Heart right ventricle (tissue), 16 donors: ENCODE measurements at regions not wholly inside any gene's neighbourhood (a gene's known extent, or its start where the extent isn't known, plus 50 kb on each side); places are given as distances from the start of the nearest gene placed in this dataset.
A peak's percentile ranks its signal among the peaks of the same experiment; 100 is the strongest.

Experiments used
- ATAC-seq, 8 donors: fragments of 200-7000 bp; cut with Tn5 transposase; one replicate each; pipeline ENCODE4 v1.9.1; 2020; ENCODE audit warnings: mild to moderate bottlenecking in 8 of 8, moderate library complexity in 8 of 8, moderate number of reproducible peaks in 1 of 8
- DNase-seq, 2 donors: peaks; one replicate each; pipeline ENCODE4 v3.0.0-alpha.2; 2020
- H3K27ac ChIP-seq, 10 donors: fragments of 200-600 bp; sonication (generic) in 2 of 10; one replicate each; pipeline versions ENCODE4 v1.5.0 to v1.8.0; 2020 to 2022; ENCODE audit warnings: mild to moderate bottlenecking in 3 of 10
- H3K27me3 ChIP-seq, 7 donors: fragments of 200-600 bp; one replicate each; pipeline ENCODE4 v1.8.0; 2021 to 2022; ENCODE audit warnings: mild to moderate bottlenecking in 2 of 7
- H3K36me3 ChIP-seq, 9 donors: fragments of 200-600 bp; sonication (generic) in 1 of 9; one replicate each; pipeline versions ENCODE4 v1.5.0 to v1.8.0; 2020 to 2022; ENCODE audit warnings: mild to moderate bottlenecking in 2 of 9
- H3K4me1 ChIP-seq, 9 donors: fragments of 200-600 bp; sonication (generic) in 1 of 9; one replicate each; pipeline versions ENCODE4 v1.5.0 to v1.8.0; 2020 to 2022; ENCODE audit warnings: mild to moderate bottlenecking in 4 of 9
- H3K4me3 ChIP-seq, 10 donors: fragments of 200-600 bp; sonication (generic) in 2 of 10; one replicate each; pipeline versions ENCODE4 v1.5.0 to v1.8.0; 2020 to 2022; ENCODE audit warnings: mild to moderate bottlenecking in 7 of 10, moderate library complexity in 2 of 10
- H3K9me3 ChIP-seq, 11 donors: fragments of 200-600 bp in 10 of 11; sonication (generic) in 2 of 11; one replicate each; pipeline versions ENCODE4 v1.5.0 to v1.8.0; 2013 to 2022; ENCODE audit warnings: mild to moderate bottlenecking in 2 of 11, control low read depth in 1 of 11, moderate library complexity in 1 of 11
- WGBS, 2 donors: extraction: QIAGEN DNeasy Blood & Tissue Kit; methylation state at CpG; one replicate each; pipeline ENCODE4 v1.1.7; 2013; ENCODE audit warnings: inconsistent platforms in 1 of 2; 5-methylcytosine and 5-hydroxymethylcytosine counted together
- intact Hi-C, 10 donors: fragments of 100-400 bp; cut with DNase I; formaldehyde crosslinking; loops; one replicate each; pipeline versions ENCODE4 v1.11.1 to v1.14.2; 2022
- TF ChIP-seq, protein P1 (sequence below), 9 donors: fragments of 200-600 bp; sonication (generic) in 2 of 9; IDR thresholded peaks; one replicate each; pipeline versions ENCODE4 v1.5.0 to v1.8.0; 2021 to 2022; ENCODE audit warnings: antibody characterized with exemption in 9 of 9, mild to moderate bottlenecking in 5 of 9, moderate library complexity in 1 of 9
- donor health status: Arrhythmogenic right ventricular cardiomyopathy.
- donor health status: ischemic (EF 13 %, LVEDD 7.1; RV severe dilation, severe dysfunction).
- donor health status: healthy with polysubstance abuse.
- donor health status: DM: no; HTN: yes; CAD: no.
- donor health status: DM: no; HTN: no; CAD: no.
- donor health status: ischemic (EF 25% LVEDD 6.9; RV normal size, moderate dysfunction).
- donor health status: ischemic (EF 25% LVEDD 5.7; RV mildly dilated, moderate dysfunction).
- donor health status: healthy.
- donor health status: DM: yes; HTN: yes; CAD: no.
- donor health status: Ischemic cardiomyopathy.
- donor health status: ischemic (EF 35%, LVEDD 5.7; RV mildly dilated, moderate dysfunction).
- donor health status: nonischemic (EF 11% LVEDD 7.7; RV severe dilation, severe dysfunction).
- donor health status: DM: yes; HTN: yes; CAD: no.
- donor health status: PGD.
- donor health status: ischemic (EF 29% LVEDD 5.4; RV normal size, mild dysfunction).
- donor health status: nonischemic (EF 23%, LVEDD 6.1; RV moderate dilation, normal function).

DNA sequence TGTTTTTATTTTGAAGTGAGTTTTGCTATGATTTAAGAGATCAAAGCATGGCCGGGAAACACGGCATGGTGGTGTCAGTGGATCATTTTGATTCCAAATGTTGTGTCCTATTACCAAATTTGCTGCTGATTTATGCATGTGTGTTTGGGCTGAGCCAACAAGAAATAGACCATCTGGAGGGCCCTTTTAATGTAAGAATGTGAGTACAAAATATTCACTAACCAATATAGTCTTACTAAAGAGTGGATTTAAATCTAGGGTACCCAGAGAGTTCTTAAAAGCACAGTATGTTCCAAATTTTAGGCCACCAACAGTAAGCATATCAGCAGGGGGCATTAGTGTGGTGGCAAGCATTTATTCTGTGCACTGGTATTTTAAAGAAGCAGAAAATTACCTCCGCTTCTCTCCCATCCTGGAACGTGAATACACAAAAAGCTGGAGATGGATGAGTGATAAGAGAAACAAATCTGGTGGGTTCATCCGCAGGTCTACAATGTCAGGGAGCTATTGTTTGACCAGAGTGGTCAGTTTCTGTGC is 444.4 kb upstream of the IGFBP7 start:
- no peak overlapping the region for H3K27ac ChIP-seq
- no peaks in the 10 kb centered on the region for H3K27me3 ChIP-seq
- 66 to 69% methylated on average over 5 of the region's 5 CpGs for WGBS, 2 donors
- TF ChIP-seq, protein P1, sequence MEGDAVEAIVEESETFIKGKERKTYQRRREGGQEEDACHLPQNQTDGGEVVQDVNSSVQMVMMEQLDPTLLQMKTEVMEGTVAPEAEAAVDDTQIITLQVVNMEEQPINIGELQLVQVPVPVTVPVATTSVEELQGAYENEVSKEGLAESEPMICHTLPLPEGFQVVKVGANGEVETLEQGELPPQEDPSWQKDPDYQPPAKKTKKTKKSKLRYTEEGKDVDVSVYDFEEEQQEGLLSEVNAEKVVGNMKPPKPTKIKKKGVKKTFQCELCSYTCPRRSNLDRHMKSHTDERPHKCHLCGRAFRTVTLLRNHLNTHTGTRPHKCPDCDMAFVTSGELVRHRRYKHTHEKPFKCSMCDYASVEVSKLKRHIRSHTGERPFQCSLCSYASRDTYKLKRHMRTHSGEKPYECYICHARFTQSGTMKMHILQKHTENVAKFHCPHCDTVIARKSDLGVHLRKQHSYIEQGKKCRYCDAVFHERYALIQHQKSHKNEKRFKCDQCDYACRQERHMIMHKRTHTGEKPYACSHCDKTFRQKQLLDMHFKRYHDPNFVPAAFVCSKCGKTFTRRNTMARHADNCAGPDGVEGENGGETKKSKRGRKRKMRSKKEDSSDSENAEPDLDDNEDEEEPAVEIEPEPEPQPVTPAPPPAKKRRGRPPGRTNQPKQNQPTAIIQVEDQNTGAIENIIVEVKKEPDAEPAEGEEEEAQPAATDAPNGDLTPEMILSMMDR (IDR thresholded peaks at IDR 0.05): peak in 1 of 9 donors; percentile 19
- intact Hi-C loops: no loop called here
- H3K9me3 ChIP-seq: peaks cover 0 to 15% (median 0%) of the 10 kb centered on the region in 11 donors
- no peaks in the 10 kb centered on the region for H3K4me1 ChIP-seq
- H3K4me3 ChIP-seq: no peak overlapping the region
- no peak for DNase-seq
- no peak for ATAC-seq
- H3K36me3 ChIP-seq: no peaks in the 10 kb centered on the region

DNA sequence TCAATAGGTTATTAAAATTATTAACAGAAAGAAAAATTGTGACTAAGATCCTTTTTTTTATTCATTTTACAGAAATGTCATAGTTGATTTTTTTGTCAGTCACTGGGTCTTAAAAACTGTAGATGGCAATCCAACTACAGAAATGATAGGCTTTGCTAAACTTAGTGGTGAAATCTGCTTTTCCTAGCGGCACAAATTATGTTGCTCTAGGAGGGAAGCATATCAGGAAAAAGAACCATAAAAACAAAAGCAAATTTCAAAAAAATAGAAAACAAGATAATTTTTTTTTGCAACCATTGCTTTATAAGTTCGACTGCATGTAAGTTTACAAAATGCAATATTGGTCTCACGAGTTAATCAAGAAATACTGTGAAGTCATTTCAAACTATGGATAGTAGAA is 443.5 kb upstream of the IGFBP7 start:
- no peak for ATAC-seq
- peaks cover 0 to 10% (median 0%) of the 10 kb centered on the region in 11 donors for H3K9me3 ChIP-seq
- TF ChIP-seq, protein P1 (IDR thresholded peaks at IDR 0.05): peak in 3 of 9 donors; percentile 11 to 32 (median 20)
- no peaks in the 10 kb centered on the region for H3K27me3 ChIP-seq
- no peaks in the 10 kb centered on the region for H3K4me1 ChIP-seq
- no peak overlapping the region for H3K4me3 ChIP-seq
- H3K36me3 ChIP-seq: no peaks in the 10 kb centered on the region
- 71 to 83% methylated on average over 3 of the region's 3 CpGs for WGBS, 2 donors
- no peak for DNase-seq
- intact Hi-C loops: no loop called here
- no peak overlapping the region for H3K27ac ChIP-seq

DNA sequence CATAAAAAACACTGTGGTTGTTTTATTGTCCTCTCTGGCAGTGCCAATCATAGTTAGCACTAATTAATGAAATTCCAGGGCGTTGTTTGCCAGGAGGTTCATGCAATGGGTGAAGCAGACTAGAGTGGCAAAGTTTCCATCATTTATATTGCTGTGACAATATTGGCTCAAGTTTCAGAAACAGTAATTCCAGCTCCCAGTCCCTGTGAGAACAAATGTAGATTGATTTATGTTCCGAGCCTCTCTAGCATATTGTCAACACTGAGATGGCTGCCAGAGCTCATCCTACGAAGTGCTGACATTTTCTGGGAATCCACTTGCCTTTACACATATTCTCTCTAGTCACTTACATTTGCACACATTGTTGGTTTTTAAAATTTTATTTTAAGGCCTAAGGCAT is 440.0 kb upstream of the IGFBP7 start:
- intact Hi-C loops: no loop called here

DNA sequence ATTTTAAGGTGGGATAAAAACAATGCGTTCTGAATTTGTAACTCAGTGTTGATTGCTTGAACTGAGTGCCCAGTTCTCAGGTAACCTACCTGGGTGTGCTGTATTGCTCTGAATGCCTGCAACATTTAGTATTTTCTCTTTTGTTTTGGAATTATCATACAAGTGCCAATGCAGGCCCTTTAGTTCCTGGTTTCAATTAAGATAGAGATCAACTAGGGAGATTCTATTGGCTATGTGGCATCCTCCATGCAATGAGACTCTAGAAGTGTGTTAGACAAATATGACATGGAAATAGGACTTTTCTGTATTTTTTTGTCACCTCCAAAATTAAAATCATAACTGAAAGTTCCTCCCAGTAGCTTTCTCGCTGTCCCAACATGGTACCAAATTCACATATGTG is 438.7 kb upstream of the IGFBP7 start:
- ATAC-seq: no peak
- H3K27ac ChIP-seq: no peak overlapping the region
- intact Hi-C loops: no loop called here

More for the DNA sequence above, 440.0 kb upstream of the IGFBP7 start:
- ATAC-seq (no peak), DNase-seq (no peak)
- no peaks in the 10 kb centered on the region for H3K27me3 ChIP-seq
- no peaks in the 10 kb centered on the region for H3K36me3 ChIP-seq
- H3K4me1 ChIP-seq: no peaks in the 10 kb centered on the region
- H3K4me3 ChIP-seq: no peak overlapping the region
- 28 to 37% methylated on average over 3 of the region's 3 CpGs for WGBS, 2 donors
- no peaks in the 10 kb centered on the region for H3K9me3 ChIP-seq
- no peak overlapping the region for H3K27ac ChIP-seq
- TF ChIP-seq, protein P1 (IDR thresholded peaks at IDR 0.05): no peak

More for the DNA sequence above, 438.7 kb upstream of the IGFBP7 start:
- Histone ChIP-seq H3K4me3 (no peak overlapping the region), H3K27me3 (peaks cover 0 to 5% (median 0%) of the 10 kb centered on the region in 7 donors), H3K9me3 (no peaks in the 10 kb centered on the region), H3K36me3 (no peaks in the 10 kb centered on the region), H3K4me1 (no peaks in the 10 kb centered on the region)
- 92 to 95% methylated on average over 2 of the region's 2 CpGs for WGBS, 2 donors
- TF ChIP-seq, protein P1 (IDR thresholded peaks at IDR 0.05): no peak
- DNase-seq: no peak
